ENCODE measurements at regions not wholly inside any gene's neighbourhood (a gene's known extent, or its start where the extent isn't known, plus 50 kb on each side); places are given as distances from the start of the nearest gene placed in this dataset.
"Not testable (repeated sequence)": the region's sequence is repeated elsewhere in the genome, so short reads cannot be mapped to it uniquely, and the experiment has no call there.

- H3K9me3 Mint-ChIP-seq: peaks cover 19% of the 10 kb centered on the region
- H3K27me3 Mint-ChIP-seq (ENCODE audit: low read depth); H3K4me1 Mint-ChIP-seq (ENCODE audit: low read depth); CTCF ChIA-PET; H3K27ac Mint-ChIP-seq; H3K4me3 Mint-ChIP-seq; intact Hi-C loops (cut with micrococcal nuclease); DNase-seq: not testable (repeated sequence)
- H3K36me3 Mint-ChIP-seq (ENCODE audit: low read depth): peaks cover 17% of the 10 kb centered on the region
Observed at GRCh38 chr16:46395391-46395921, 225.7 kb downstream of the SHCBP1 start.

DNA sequence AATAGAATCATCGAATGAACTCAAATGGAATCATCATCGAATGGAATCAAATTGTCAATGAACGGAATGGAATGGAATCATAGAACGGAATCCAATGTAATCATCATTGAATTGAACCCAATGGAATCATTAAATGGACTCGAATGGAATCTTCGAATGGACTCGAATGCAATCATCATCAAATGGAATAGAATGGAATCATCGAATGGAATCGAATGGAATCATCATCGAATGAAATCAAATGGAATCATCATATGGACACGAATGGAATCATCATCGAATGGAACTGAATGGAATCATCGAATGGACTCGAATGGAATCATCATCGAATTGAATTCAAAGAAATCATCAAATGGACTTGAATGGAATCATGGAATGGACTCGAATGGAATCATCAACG, 226.2 kb downstream of the SHCBP1 start:
- Mint-ChIP-seq H3K9me3 (peaks cover 19% of the 10 kb centered on the region), H3K36me3 (ENCODE audit: low read depth) (peaks cover 17% of the 10 kb centered on the region)
- H3K27ac Mint-ChIP-seq; H3K27me3 Mint-ChIP-seq (ENCODE audit: low read depth); CTCF ChIA-PET; H3K4me3 Mint-ChIP-seq; intact Hi-C loops (cut with micrococcal nuclease); H3K4me1 Mint-ChIP-seq (ENCODE audit: low read depth); DNase-seq: not testable (repeated sequence)

DNA sequence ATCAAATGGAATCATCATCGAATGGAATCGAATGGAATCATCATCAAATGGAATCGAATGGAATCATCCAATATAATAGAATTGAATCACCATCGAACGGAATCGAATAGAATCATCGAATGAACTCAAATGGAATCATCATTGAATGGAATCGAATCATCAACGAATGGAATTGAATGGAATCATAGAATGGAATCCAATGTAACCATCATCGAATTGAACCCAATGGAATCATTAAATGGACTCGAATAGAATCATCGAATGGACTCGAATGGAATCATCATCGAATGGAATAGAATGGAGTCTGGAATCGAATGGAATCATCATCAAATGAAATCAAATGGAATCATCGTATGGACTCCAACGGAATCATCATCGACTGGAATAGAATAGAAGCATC, 227.0 kb downstream of the SHCBP1 start:
- CTCF ChIA-PET; H3K27ac Mint-ChIP-seq; DNase-seq; intact Hi-C loops (cut with micrococcal nuclease); H3K4me1 Mint-ChIP-seq (ENCODE audit: low read depth); H3K4me3 Mint-ChIP-seq; H3K27me3 Mint-ChIP-seq (ENCODE audit: low read depth): not testable (repeated sequence)
- Mint-ChIP-seq H3K9me3 (peaks cover 19% of the 10 kb centered on the region), H3K36me3 (ENCODE audit: low read depth) (peaks cover 17% of the 10 kb centered on the region)

GRCh38 chr16:46392930-46393722, 228.1 kb downstream of the SHCBP1 start:
- H3K4me3 Mint-ChIP-seq; DNase-seq; CTCF ChIA-PET; intact Hi-C loops (cut with micrococcal nuclease); H3K4me1 Mint-ChIP-seq (ENCODE audit: low read depth); H3K27me3 Mint-ChIP-seq (ENCODE audit: low read depth); H3K27ac Mint-ChIP-seq: not testable (repeated sequence)
- H3K36me3 Mint-ChIP-seq (ENCODE audit: low read depth): peaks cover 17% of the 10 kb centered on the region
- H3K9me3 Mint-ChIP-seq: peaks cover 19% of the 10 kb centered on the region

- intact Hi-C loops (cut with micrococcal nuclease); CTCF ChIA-PET; H3K27me3 Mint-ChIP-seq (ENCODE audit: low read depth); H3K27ac Mint-ChIP-seq; H3K4me3 Mint-ChIP-seq; DNase-seq; H3K4me1 Mint-ChIP-seq (ENCODE audit: low read depth): not testable (repeated sequence)
- H3K9me3 Mint-ChIP-seq: peaks cover 25% of the 10 kb centered on the region
- peaks cover 22% of the 10 kb centered on the region for H3K36me3 Mint-ChIP-seq (ENCODE audit: low read depth)
Observed at GRCh38 chr16:46390660-46391462, 230.3 kb downstream of the SHCBP1 start.

GRCh38 chr16:46389561-46390041, 231.6 kb downstream of the SHCBP1 start:
- H3K4me1 Mint-ChIP-seq (ENCODE audit: low read depth); H3K27ac Mint-ChIP-seq; H3K4me3 Mint-ChIP-seq; H3K27me3 Mint-ChIP-seq (ENCODE audit: low read depth); intact Hi-C loops (cut with micrococcal nuclease); CTCF ChIA-PET: not testable (repeated sequence)
- peak; percentile 43 for DNase-seq
- peaks cover 20% of the 10 kb centered on the region for H3K36me3 Mint-ChIP-seq (ENCODE audit: low read depth)
- H3K9me3 Mint-ChIP-seq: peaks cover 22% of the 10 kb centered on the region

GRCh38 chr16:46388939-46389491, 232.2 kb downstream of the SHCBP1 start:
- peaks cover 18% of the 10 kb centered on the region for H3K36me3 Mint-ChIP-seq (ENCODE audit: low read depth)
- CTCF ChIA-PET; intact Hi-C loops (cut with micrococcal nuclease); H3K4me1 Mint-ChIP-seq (ENCODE audit: low read depth); H3K4me3 Mint-ChIP-seq; DNase-seq; H3K27me3 Mint-ChIP-seq (ENCODE audit: low read depth); H3K27ac Mint-ChIP-seq: not testable (repeated sequence)
- peaks cover 22% of the 10 kb centered on the region for H3K9me3 Mint-ChIP-seq

DNA sequence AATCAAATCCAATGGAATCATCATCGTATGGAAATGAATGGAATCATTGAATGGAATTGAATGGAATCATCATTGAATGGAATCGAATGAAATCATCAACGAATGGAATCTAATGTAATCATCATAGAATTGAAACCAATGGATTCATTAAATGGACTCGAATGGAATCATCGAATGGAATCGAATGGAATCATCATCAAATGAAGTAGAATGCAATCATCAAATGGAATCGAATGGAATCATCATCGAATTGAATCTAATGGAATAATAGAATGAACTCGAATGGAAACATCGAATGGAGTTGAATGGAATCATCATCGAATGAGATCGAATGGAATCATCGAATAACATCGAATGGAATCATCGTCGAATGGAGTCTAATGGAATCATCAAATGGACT, 232.8 kb downstream of the SHCBP1 start:
- DNase-seq; intact Hi-C loops (cut with micrococcal nuclease); CTCF ChIA-PET; H3K4me1 Mint-ChIP-seq (ENCODE audit: low read depth); H3K27me3 Mint-ChIP-seq (ENCODE audit: low read depth); H3K27ac Mint-ChIP-seq; H3K4me3 Mint-ChIP-seq: not testable (repeated sequence)
- Mint-ChIP-seq H3K9me3 (peaks cover 23% of the 10 kb centered on the region), H3K36me3 (ENCODE audit: low read depth) (peaks cover 17% of the 10 kb centered on the region)

GRCh38 chr16:46387720-46388119, 233.5 kb downstream of the SHCBP1 start:
- CTCF ChIA-PET; H3K4me1 Mint-ChIP-seq (ENCODE audit: low read depth); H3K4me3 Mint-ChIP-seq; H3K27me3 Mint-ChIP-seq (ENCODE audit: low read depth); intact Hi-C loops (cut with micrococcal nuclease); H3K27ac Mint-ChIP-seq: not testable (repeated sequence)
- peaks cover 22% of the 10 kb centered on the region for H3K9me3 Mint-ChIP-seq
- DNase-seq: peak; percentile 31
- H3K36me3 Mint-ChIP-seq (ENCODE audit: low read depth): peaks cover 19% of the 10 kb centered on the region

DNA sequence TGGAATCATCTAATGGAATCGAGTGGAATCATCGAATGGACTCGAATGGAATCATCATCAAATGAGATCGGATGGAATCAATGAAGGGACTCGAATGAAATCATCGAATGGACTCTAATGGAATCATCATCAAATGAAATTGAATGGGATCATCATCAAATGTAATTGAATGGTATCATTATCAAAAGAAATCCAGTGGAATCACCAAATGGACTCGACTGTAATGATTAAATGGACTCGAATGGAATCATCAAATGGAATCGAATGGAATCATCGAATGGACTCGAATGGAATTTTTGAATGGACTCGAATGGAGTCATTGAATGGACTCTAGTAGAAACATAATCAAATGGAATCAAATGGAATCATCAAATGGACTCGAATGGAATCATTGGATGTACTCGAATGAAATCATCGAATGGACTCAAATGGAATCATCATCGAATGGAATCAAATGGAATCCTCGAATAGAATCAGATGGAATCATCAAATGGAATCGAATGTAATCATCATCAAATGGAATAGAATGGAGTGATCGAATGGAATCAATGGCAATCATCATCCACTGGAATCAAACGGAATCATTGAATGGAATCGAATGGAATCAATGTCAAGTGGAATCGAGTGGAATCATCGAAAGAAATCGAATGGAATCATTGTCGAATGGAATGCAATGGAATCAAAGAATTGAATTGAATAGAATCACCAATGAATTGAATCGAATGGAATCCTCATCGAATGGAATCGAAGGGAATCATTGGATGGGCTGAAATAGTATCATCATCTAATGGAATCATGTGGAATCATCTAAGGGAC, 234.2 kb downstream of the SHCBP1 start:
- H3K27me3 Mint-ChIP-seq (ENCODE audit: low read depth); H3K4me3 Mint-ChIP-seq; intact Hi-C loops (cut with micrococcal nuclease); H3K27ac Mint-ChIP-seq; CTCF ChIA-PET; H3K4me1 Mint-ChIP-seq (ENCODE audit: low read depth): not testable (repeated sequence)
- Mint-ChIP-seq H3K9me3 (peaks cover 24% of the 10 kb centered on the region), H3K36me3 (ENCODE audit: low read depth) (peaks cover 20% of the 10 kb centered on the region)
- DNase-seq: peak; percentile 16

- H3K4me3 Mint-ChIP-seq; intact Hi-C loops (cut with micrococcal nuclease); DNase-seq; H3K27ac Mint-ChIP-seq; H3K27me3 Mint-ChIP-seq (ENCODE audit: low read depth); H3K4me1 Mint-ChIP-seq (ENCODE audit: low read depth); CTCF ChIA-PET: not testable (repeated sequence)
- peaks cover 18% of the 10 kb centered on the region for H3K36me3 Mint-ChIP-seq (ENCODE audit: low read depth)
- peaks cover 26% of the 10 kb centered on the region for H3K9me3 Mint-ChIP-seq
Observed at GRCh38 chr16:46386110-46386771, 234.9 kb downstream of the SHCBP1 start.

All from activated naive CD4-positive, alpha-beta T cell treated with anti-CD3 and anti-CD28 coated beads for 36 hours (primary cell).